Fibroblast of pulmonary artery (primary cell): ENCODE measurements at regions not wholly inside any gene's neighbourhood (a gene's known extent, or its start where the extent isn't known, plus 50 kb on each side); places are given as distances from the start of the nearest gene placed in this dataset.

Source experiments
- DNase-seq: peaks from one replicate; pipeline ENCODE4 v3.0.0-alpha.2; 2010; ENCODE audit warnings: low read depth
- H3K4me3 ChIP-seq: replicated peaks from 2 replicates; pipeline ENCODE4 v1.5.1; 2011; ENCODE audit warnings: low read depth, mild to moderate bottlenecking, control low read depth, low read length, moderate library complexity
- CTCF ChIP-seq: IDR thresholded peaks from 2 replicates; pipeline ENCODE4 v1.5.1; 2011; ENCODE audit warnings: mild to moderate bottlenecking, control low read depth, low read length, inconsistent platforms; ENCODE audit errors: missing control alignments

GRCh38 chr18:8942909-8943545, 159.5 kb upstream of the NDUFV2 start:
- no peak overlapping the region for H3K4me3 ChIP-seq
- TF ChIP-seq CTCF: no peak
- DNase-seq: no peak

- H3K4me3 ChIP-seq: no peak overlapping the region
- no peak for TF ChIP-seq CTCF
- DNase-seq: peak; percentile 69
These were observed 158.3 kb upstream of the NDUFV2 start for GRCh38 chr18:8943900-8944870.

GRCh38 chr18:8944871-8945245, 157.6 kb upstream of the NDUFV2 start:
- no peak for TF ChIP-seq CTCF
- no peak for DNase-seq
- H3K4me3 ChIP-seq: no peak overlapping the region

- H3K4me3 ChIP-seq: no peak overlapping the region
- no peak for DNase-seq
- TF ChIP-seq CTCF: no peak
These were observed 157.0 kb upstream of the NDUFV2 start for GRCh38 chr18:8945514-8945913.

DNA sequence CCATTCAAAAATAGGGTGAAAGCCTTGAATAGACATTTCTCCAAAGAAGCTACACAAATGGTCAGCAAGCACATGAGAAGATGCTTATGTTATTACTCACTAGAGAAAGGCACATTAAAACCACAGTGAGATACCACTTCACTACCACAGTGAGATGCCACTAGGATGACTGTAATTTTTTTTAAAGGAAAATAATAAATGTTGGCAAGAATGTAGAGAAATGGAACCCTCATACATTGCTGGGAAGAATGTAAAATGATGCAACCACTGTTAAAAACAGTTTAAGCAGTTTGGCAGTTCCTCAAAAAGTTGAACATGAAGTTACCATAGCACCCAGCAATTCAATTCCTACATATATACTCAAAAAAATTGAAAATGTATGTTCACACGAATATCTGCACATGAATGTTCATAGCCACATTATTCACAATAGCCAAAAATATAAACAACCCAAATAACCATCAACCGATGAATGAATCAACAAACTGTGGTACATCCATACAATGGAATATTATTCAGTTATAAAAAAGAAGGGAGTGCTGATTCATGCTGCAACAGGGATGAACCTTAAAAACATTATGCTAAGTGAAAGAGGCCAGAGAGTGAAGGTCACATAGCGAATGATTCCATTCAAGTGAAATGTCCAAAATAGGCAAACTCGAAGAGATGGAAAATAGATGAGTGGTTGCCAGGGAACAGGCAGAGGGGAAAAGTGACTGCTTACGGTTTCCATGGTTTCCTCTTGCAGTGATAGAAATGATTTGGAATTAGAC, 156.2 kb upstream of the NDUFV2 start:
- no peak overlapping the region for H3K4me3 ChIP-seq
- DNase-seq: peak; percentile 96
- no peak for TF ChIP-seq CTCF

- TF ChIP-seq CTCF: no peak
- no peak for DNase-seq
These were observed 154.9 kb upstream of the NDUFV2 start for GRCh38 chr18:8947566-8947965.

More at GRCh38 chr18:8947566-8947965, 154.9 kb upstream of the NDUFV2 start:
- H3K4me3 ChIP-seq: no peak overlapping the region
